Activated naive CD4-positive, alpha-beta T cell treated with anti-CD3 and anti-CD28 coated beads, Interleukin-2, amount 50 U/mL, for 16 hours (primary cell): ENCODE measurements at regions not wholly inside any gene's neighbourhood (a gene's known extent, or its start where the extent isn't known, plus 50 kb on each side); places are given as distances from the start of the nearest gene placed in this dataset.
"Not testable (repeated sequence)": the region's sequence is repeated elsewhere in the genome, so short reads cannot be mapped to it uniquely, and the experiment has no call there.

Source experiments
- DNase-seq: peaks from one replicate; pipeline ENCODE4 v3.0.0-alpha.2; 2020

GRCh38 chr13:48810013-48810412 lies 156.3 kb downstream of the CYSLTR2 start:
- no peak for DNase-seq

GRCh38 chr13:48813518-48813917 lies 159.8 kb downstream of the CYSLTR2 start:
- DNase-seq: no peak

- DNase-seq: no peak
Observed at GRCh38 chr13:48816700-48817099, 159.0 kb upstream of the FNDC3A start.

DNA sequence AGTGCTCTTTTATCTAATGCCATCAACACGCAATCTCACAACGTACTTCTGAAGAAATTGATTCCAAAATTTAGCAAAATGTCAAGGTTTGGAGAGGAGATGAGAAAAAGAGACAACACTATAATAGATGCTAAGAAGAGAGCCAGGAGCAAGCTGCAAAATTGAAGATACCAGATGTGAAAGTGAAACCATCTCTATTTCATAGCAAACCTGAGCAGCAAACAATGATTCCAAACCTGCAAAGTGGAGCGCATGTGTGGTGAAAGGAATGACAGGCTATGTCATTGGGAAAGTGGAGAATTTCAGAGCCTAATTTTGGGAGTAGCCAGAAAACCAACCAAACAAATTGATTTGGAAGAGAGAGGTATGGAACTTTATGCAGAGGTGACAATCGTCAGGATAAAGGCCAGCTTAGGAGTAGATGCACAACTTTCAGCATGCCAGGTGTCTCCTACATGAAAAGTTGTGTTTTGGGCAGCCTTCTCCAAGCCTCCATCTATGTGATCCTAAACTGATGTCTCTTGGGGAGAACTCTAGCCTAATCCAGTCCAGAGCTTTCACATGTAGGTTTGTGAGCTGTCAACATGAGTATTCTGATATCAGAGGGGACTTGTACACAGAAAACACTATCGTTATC lies 158.4 kb upstream of the FNDC3A start:
- no peak for DNase-seq

DNA sequence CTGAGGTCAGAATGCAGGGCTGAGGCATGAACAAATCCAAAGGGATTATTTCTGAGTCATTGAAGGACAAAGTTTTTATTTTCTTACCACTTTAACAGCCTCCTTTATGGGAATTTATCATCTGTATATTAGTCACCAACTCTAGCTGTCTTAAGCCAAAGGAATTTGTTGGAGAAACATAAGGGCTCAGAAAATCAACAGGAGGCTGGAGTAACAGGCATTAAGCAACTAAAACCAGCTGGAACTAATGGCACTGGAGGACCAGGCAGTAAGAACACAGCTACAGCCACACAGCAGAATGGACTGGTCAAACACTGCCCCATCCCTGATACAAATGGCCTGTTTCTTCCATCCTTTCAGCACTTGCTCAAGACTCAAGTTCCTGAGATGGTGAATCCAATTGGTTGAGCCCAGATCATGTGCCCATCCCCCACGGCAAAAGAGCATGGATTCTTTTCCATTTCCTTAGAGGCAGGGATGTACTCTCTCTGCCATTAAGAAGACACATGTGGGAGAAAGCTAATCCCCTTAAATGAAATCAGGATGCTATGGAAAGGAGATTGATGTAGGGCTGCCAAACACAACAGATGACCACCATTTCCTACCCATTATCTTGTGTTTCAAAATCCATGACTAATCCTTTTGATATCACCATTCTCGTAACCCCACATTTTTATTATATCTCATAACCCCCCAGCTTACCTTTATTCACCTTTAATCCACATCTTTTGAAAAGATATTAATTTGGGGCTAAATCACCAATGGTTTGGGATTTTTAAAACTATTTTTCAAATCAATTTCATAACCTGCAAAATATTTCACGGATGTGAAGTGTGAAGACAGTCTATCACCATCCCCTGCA lies 157.0 kb upstream of the FNDC3A start:
- DNase-seq: no peak

DNA sequence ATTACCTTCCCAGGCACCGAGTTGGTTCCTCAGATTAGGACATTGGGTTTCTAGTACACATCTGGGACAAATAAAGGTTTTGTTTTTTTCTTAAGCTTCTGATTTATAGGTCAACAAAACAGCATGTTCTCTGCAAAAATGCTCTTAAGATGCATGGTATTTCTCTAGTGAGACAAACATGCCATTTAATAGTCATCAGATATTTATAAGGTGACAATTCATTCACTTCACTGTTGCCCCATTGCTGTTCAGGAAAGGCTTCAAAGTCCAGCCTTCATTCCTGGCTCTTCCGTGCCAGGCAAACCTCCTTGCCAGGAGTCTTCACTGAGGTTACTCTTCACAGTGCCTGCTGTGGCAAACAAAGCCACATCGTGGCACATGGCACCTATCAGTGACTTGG lies 156.3 kb upstream of the FNDC3A start:
- DNase-seq: no peak

GRCh38 chr13:48819899-48820298 lies 155.8 kb upstream of the FNDC3A start:
- DNase-seq: no peak

DNA sequence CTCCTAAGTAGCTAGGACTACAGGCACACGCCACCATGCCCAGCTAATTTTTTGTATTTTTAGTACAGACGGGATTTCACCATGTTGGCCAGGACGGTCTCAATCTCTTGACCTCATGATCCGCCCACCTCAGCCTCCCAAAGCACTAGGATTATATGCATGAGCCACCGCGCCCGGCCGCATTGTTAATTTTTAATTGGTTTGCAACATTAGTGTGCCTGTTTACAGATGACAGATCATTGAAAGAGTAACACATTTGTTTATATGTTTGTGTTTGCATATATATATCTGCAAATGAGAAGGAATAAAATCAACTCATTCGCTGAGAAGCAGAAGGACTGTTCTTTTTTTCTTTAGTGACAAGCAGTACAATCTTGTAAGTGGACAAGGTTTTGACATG lies 152.2 kb upstream of the FNDC3A start:
- DNase-seq: not testable (repeated sequence)

DNA sequence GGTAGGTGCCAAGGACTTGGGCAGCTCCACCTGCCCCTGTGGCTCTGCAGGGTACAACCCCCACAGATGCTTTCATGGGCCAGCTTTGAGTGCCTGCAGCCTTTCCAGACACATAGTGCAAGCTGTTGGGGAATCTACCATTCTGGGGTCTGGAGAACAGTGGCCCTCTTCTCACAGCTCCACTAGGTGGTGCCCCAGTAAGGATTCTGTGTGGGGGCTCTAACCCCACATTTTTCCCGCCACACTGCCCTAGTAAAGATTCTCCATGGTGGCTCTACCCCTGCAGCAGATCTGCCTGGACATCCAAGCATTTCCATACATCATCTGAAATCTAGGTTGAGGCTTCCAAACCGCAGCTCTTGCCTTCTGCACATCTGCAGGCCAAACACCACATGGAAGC lies 149.7 kb upstream of the FNDC3A start:
- DNase-seq: no peak

- DNase-seq: not testable (repeated sequence)
Observed at GRCh38 chr13:48826922-48827454, 148.7 kb upstream of the FNDC3A start.

GRCh38 chr13:48827709-48828108 lies 148.0 kb upstream of the FNDC3A start:
- DNase-seq: no peak

DNA sequence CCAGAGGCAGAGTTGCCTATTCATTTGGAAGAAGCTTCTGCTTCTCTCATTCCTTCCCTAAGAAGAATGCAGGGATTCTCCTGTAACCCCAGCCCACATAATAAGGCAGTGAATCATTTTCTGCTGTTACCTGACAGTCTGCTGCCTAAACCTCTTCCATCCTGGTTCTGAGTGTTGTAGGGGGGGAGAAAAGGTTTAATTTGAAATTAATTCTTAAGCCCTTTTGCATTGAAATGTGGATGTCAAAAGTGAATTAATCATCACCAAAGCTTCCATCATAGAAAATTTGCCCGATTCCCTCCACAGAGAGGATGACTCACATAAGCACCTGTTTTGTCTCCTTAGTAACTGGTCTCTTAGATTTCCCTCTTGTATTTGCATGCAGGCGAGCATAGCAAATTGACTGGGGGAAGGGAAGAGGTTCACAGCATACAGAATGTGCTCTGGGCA lies 146.7 kb upstream of the FNDC3A start:
- no peak for DNase-seq

- no peak for DNase-seq
Observed at GRCh38 chr13:48829536-48829935, 146.2 kb upstream of the FNDC3A start.

DNA sequence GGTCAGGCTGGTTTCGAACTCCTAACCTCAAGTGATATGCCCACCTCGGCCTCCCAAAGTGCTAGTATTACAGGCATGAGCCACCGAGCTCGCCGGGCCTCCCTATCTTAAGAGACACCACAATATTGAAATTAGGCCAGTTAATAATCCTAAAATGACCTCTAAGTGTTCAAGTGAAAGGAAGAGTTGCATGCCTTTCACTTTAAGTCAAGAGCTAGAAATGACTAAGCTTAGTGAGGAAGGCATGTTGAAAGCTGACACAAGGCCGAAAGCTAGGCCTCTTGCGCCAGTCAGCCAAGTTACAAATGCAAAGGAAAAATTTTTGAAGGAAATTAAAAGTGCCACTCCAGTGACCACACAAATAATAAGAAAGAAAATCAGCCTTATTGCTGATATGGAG lies 144.5 kb upstream of the FNDC3A start:
- DNase-seq: no peak

DNA sequence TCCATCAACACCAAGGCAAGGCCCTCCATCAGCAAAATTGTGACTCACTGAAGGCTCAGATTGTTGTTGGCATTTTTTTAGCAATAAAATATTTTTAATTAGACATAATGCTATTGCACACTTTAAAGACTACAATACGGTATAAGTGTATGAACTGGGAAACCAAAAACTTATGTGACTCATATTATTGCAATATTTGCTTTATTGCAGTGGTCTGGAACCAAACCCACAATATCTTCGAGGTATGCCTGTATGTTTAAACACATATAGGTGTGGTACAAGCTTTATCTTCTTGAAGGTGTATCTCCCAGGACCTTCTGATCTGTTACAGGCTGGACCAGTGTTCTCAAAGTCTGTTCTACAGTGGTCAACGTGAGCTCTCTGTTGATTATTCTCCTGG lies 142.3 kb upstream of the FNDC3A start:
- DNase-seq: no peak

- DNase-seq: not testable (repeated sequence)
Observed at GRCh38 chr13:48835326-48835725, 140.4 kb upstream of the FNDC3A start.

DNA sequence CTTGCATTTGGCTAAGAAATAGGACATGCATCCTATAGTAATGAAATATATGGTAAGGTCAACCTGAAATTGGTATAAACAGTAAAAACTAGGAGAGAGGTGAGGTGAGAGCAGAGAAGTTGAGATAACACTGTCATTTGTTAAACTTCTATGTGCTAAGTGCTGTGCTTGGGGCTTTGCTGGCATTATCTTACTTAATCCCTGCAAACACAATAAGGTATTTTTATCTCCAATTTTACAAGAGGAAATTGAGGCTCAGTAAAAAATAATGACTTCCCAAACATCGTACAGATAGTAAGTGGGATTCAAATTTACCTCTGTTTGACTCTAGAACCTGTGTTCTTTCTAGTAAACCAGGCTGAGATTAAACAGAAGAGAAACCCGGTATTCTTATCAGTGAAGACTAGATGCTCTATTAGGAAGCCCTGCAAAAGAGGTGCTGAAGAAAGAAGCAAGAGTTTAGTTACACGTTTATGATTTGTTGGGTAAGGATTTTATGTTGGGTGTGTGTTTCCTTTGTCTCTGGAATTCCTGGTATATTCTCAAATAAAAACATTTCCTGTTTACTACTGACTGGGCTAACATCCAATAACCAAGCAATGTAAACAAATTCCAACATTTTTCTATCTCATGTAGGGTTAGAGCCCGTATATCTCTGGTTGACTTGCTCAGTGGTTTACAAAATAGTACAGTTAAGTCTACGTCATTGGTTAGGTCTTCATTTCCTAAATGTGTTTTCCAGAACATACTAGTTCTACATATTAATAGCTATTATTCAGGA lies 137.3 kb upstream of the FNDC3A start:
- no peak for DNase-seq

GRCh38 chr13:48839171-48839570 lies 136.5 kb upstream of the FNDC3A start:
- DNase-seq: no peak

- no peak for DNase-seq
Observed at GRCh38 chr13:48840366-48840765, 135.3 kb upstream of the FNDC3A start.

- DNase-seq: no peak
Observed at GRCh38 chr13:48842316-48842715, 133.4 kb upstream of the FNDC3A start.

- no peak for DNase-seq
Observed at GRCh38 chr13:48843630-48844380, 131.9 kb upstream of the FNDC3A start.

DNA sequence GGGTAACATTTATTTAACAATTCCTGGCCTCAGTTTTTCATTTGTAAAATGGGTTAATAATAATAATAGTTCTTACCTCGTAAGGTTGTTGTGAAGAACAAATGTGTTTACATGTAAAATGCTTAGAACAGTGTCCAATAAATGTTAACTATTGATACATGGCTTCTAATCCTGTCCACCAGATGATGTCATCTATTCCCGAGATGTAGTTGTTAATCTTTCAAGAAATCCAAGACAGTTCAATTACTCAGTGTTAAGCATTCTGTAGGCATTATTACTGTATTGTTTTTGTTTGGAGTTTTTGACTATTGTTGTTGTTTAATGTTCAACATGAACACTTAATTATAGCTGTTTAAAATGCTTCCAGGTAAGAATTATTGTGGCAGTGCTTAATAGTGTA lies 131.0 kb upstream of the FNDC3A start:
- no peak for DNase-seq

DNA sequence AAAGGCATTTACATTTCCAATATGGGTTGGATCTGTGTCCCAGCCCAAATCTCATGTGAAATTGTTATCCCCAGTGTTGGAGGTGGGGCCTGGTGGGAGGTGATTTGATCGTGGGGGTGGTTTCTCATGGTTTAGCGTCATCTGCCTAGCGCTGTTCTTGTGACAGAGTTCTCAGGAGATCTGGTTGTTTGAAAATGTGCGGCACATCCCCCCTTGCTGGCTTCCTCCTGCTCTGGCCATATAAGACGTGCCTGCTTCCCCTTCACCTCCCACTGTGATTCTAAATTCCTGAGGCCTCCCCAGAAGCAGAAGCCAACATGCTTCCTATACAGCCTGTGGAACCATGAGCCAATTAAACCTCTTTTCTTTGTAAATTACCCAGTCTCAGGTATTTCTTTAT lies 126.2 kb upstream of the FNDC3A start:
- no peak for DNase-seq
